Upper lobe of left lung (tissue), 4 donors: ENCODE measurements at regions not wholly inside any gene's neighbourhood (a gene's known extent, or its start where the extent isn't known, plus 50 kb on each side); places are given as distances from the start of the nearest gene placed in this dataset.

ENCODE experiments used
- CTCF ChIP-seq, 6 experiments: fragments of 450-650 bp in 4 of 6; fragments of 200-600 bp in 2 of 6; sonication (generic) in 2 of 6; IDR thresholded peaks; one replicate each; pipeline ENCODE4 v1.5.1; 2016 to 2019; ENCODE audit warnings: antibody characterized with exemption in 6 of 6
- EP300 ChIP-seq, 4 donors: sonication (generic); formaldehyde crosslinking; IDR thresholded peaks; one replicate each; pipeline ENCODE4 v1.5.1; 2017; ENCODE audit warnings: antibody characterized with exemption in 4 of 4, control low read depth in 2 of 4
- POLR2AphosphoS5 ChIP-seq, 2 donors: sonication (generic); formaldehyde crosslinking; IDR thresholded peaks; one replicate each; pipeline ENCODE4 v1.5.1; 2017; ENCODE audit warnings: antibody characterized with exemption in 2 of 2

GRCh38 chr13:109496216-109496615 lies 290.2 kb downstream of the IRS2 start:
- TF ChIP-seq EP300 (IDR thresholded peaks at IDR 0.05) (no peak), CTCF (IDR thresholded peaks at IDR 0.05) (no peak), POLR2AphosphoS5 (IDR thresholded peaks at IDR 0.05) (no peak)
